T47D (cell line): ENCODE measurements at regions not wholly inside any gene's neighbourhood (a gene's known extent, or its start where the extent isn't known, plus 50 kb on each side); places are given as distances from the start of the nearest gene placed in this dataset.

Source experiments
- DNase-seq, 2 experiments: peaks; one replicate each; pipeline versions ENCODE4 v3.0.0 to v3.0.0-alpha.2; 2011 to 2012; ENCODE audit warnings: low read depth in 1 of 2, low spot score in 1 of 2
- JUND ChIP-seq: IDR thresholded peaks from 2 replicates; pipeline ENCODE4 v1.6.1; 2012; ENCODE audit warnings: low read depth
- in situ Hi-C: cut with HindIII; loops from 2 replicates; pipeline ENCODE4 v1.10.0; 2016; ENCODE audit warnings: low sequenced_read_pairs, low pct_unique_long_range_greater_than_20kb

GRCh38 chr1:2861143-2861987 lies 59.9 kb upstream of the TTC34 start:
- in situ Hi-C loops = no loop called here
- no peak for DNase-seq
- no peak for TF ChIP-seq JUND

- in situ Hi-C loops = no loop called here
- no peak for DNase-seq
- TF ChIP-seq JUND = no peak
Measured at GRCh38 chr1:2861988-2862813, 60.7 kb upstream of the TTC34 start.

GRCh38 chr1:2862814-2863647 lies 61.5 kb upstream of the TTC34 start:
- in situ Hi-C loops = no loop called here
- no peak for DNase-seq
- no peak for TF ChIP-seq JUND

- TF ChIP-seq JUND = no peak
- in situ Hi-C loops = no loop called here
- DNase-seq = no peak
Measured at GRCh38 chr1:2863648-2863963, 62.1 kb upstream of the TTC34 start.

- no peak for TF ChIP-seq JUND
- in situ Hi-C loops = no loop called here
- DNase-seq = no peak
Measured at GRCh38 chr1:2864203-2864905, 62.9 kb upstream of the TTC34 start.

GRCh38 chr1:2865000-2865399 lies 63.5 kb upstream of the TTC34 start:
- no peak for TF ChIP-seq JUND
- in situ Hi-C loops = no loop called here
- no peak for DNase-seq

GRCh38 chr1:2865571-2866421 lies 64.3 kb upstream of the TTC34 start:
- TF ChIP-seq JUND = no peak
- no peak for DNase-seq
- in situ Hi-C loops = no loop called here

GRCh38 chr1:2866422-2867086 lies 65.1 kb upstream of the TTC34 start:
- in situ Hi-C loops = no loop called here
- DNase-seq = no peak

GRCh38 chr1:2867087-2867425 lies 65.6 kb upstream of the TTC34 start:
- no peak for TF ChIP-seq JUND
- no peak for DNase-seq
- in situ Hi-C loops = no loop called here

More at GRCh38 chr1:2866422-2867086, 65.1 kb upstream of the TTC34 start:
- no peak for TF ChIP-seq JUND

GRCh38 chr1:2867861-2868260 lies 66.4 kb upstream of the TTC34 start:
- in situ Hi-C loops = no loop called here
- no peak for DNase-seq
- no peak for TF ChIP-seq JUND

GRCh38 chr1:2868571-2869195 lies 67.2 kb upstream of the TTC34 start:
- TF ChIP-seq JUND = no peak
- no peak for DNase-seq
- in situ Hi-C loops = no loop called here
